H1 (cell line): ENCODE measurements at regions not wholly inside any gene's neighbourhood (a gene's known extent, or its start where the extent isn't known, plus 50 kb on each side); places are given as distances from the start of the nearest gene placed in this dataset.

Experiments
- CTCF ChIA-PET: fragments of 300-600 bp; sonication (Branson Sonifier 250); formaldehyde crosslinking; loops from one replicate; lab custom pipeline; 2021; ENCODE audit not compliant: partially characterized antibody; lab: Charles Lee
- POLR2A ChIA-PET: fragments of 300-600 bp; sonication (Branson Sonifier 250); formaldehyde crosslinking; loops from one replicate; lab custom pipeline; 2021; ENCODE audit warnings: inconsistent platforms; ENCODE audit not compliant: partially characterized antibody; lab: Charles Lee
- DNase-seq, 2 experiments: peaks; one replicate each; pipeline versions ENCODE4 v3.0.0 to v3.0.0-alpha.2; 2010 to 2022; ENCODE audit warnings: low spot score in 2 of 2, low read depth in 1 of 2, mixed read lengths in 1 of 2
- FAIRE-seq: peaks from 2 replicates; lab custom pipeline; 2011; peaks lifted over from hg19 to GRCh38; lab: Jason Lieb, UNC
- H2AFZ ChIP-seq: 2 replicates; pipeline ENCODE4 v1.8.1; 2012; ENCODE audit warnings: low read length, inconsistent platforms
- H2AK5ac ChIP-seq: 2 replicates; pipeline ENCODE4 v1.6.1; 2013; ENCODE audit warnings: low read depth, low read length
- H2BK120ac ChIP-seq: replicated peaks from 2 replicates; pipeline ENCODE3; 2013; ENCODE audit warnings: low read depth, low read length, inconsistent platforms
- H2BK12ac ChIP-seq: 2 replicates; pipeline ENCODE4 v1.6.1; 2013; ENCODE audit warnings: low read depth, low read length
- H2BK15ac ChIP-seq: 2 replicates; pipeline ENCODE4 v1.6.1; 2013; ENCODE audit warnings: low read length
- H2BK20ac ChIP-seq: 2 replicates; pipeline ENCODE4 v1.6.1; 2013; ENCODE audit warnings: low read length
- H2BK5ac ChIP-seq: 2 replicates; pipeline ENCODE4 v1.6.1; 2013; ENCODE audit warnings: low read depth, low read length
- H3K14ac ChIP-seq: 2 replicates; pipeline ENCODE4 v1.6.1; 2013; ENCODE audit warnings: inconsistent platforms; ENCODE audit not compliant: insufficient read length
- H3K18ac ChIP-seq: 2 replicates; pipeline ENCODE4 v1.6.1; 2013; ENCODE audit warnings: low read length; ENCODE audit errors: extremely low read depth
- H3K23ac ChIP-seq: 2 replicates; pipeline ENCODE4 v1.6.1; 2013; ENCODE audit warnings: inconsistent platforms; ENCODE audit not compliant: insufficient read length
- H3K23me2 ChIP-seq: 2 replicates; pipeline ENCODE4 v1.6.1; 2013; ENCODE audit warnings: low read depth, low read length
- H3K27ac ChIP-seq: 2 replicates; pipeline ENCODE4 v1.6.1; 2011; ENCODE audit warnings: low read depth, low read length, inconsistent platforms
- H3K27me3 ChIP-seq, 4 experiments: replicated peaks in 1 of 4; 1 replicate in 1 of 4; 2 replicates in 3 of 4; pipeline versions ENCODE4 v1.6.1 to v1.8.1; 2011 to 2013; ENCODE audit warnings: low read length in 3 of 4, mild to moderate bottlenecking in 3 of 4, inconsistent platforms in 2 of 4, mixed read lengths in 2 of 4, moderate library complexity in 1 of 4; ENCODE audit not compliant: control insufficient read depth in 3 of 4, insufficient read depth in 3 of 4; ENCODE audit errors: extremely low read depth in 1 of 4
- H3K36me3 ChIP-seq, 4 experiments: 2 replicates each; pipeline versions ENCODE4 v1.6.1 to v1.8.1; 2011 to 2013; ENCODE audit warnings: mild to moderate bottlenecking in 4 of 4, low read length in 3 of 4, moderate library complexity in 2 of 4, control low read depth in 1 of 4, inconsistent platforms in 1 of 4; ENCODE audit not compliant: insufficient read depth in 4 of 4, control insufficient read depth in 2 of 4
- H3K4ac ChIP-seq: replicated peaks from 2 replicates; pipeline ENCODE3; 2013; ENCODE audit warnings: low read length, low read depth, mixed read lengths, inconsistent platforms; ENCODE audit not compliant: insufficient read length
- H3K4me1 ChIP-seq, 4 experiments: replicated peaks in 1 of 4; 1 replicate in 1 of 4; 2 replicates in 3 of 4; pipeline versions ENCODE4 v1.6.1 to v1.8.1; 2011 to 2013; ENCODE audit warnings: low read length in 3 of 4, inconsistent platforms in 2 of 4, mixed read lengths in 1 of 4; ENCODE audit not compliant: insufficient read depth in 4 of 4, control insufficient read depth in 3 of 4
- H3K4me2 ChIP-seq, 2 experiments: 2 replicates each; pipeline versions ENCODE4 v1.6.1 to v1.8.1; 2011 to 2013; ENCODE audit warnings: low read depth in 2 of 2, low read length in 2 of 2, control low read depth in 1 of 2, inconsistent platforms in 1 of 2, mild to moderate bottlenecking in 1 of 2; ENCODE audit not compliant: insufficient read depth in 1 of 2
- H3K4me3 ChIP-seq, 4 experiments: fragments of 200-600, 300-600 bp in 1 of 4; sonication (generic), shearing (Covaris generic), sonication (Bioruptor Twin) in 1 of 4; 2 replicates each; pipeline versions ENCODE4 v1.5.1 to v1.8.1; 2011 to 2016; ENCODE audit warnings: low read length in 4 of 4, low read depth in 3 of 4, control low read depth in 2 of 4, inconsistent platforms in 2 of 4, mild to moderate bottlenecking in 2 of 4, mixed read lengths in 1 of 4, moderate library complexity in 1 of 4; ENCODE audit not compliant: insufficient read depth in 2 of 4; ENCODE audit errors: extremely low read depth in 1 of 4
- H3K56ac ChIP-seq: replicated peaks from 2 replicates; pipeline ENCODE3; 2013; ENCODE audit warnings: low read depth, mild to moderate bottlenecking, mixed read lengths, low read length, inconsistent platforms; ENCODE audit not compliant: insufficient read length
- H3K79me1 ChIP-seq: 2 replicates; pipeline ENCODE4 v1.6.1; 2013; ENCODE audit warnings: low read depth, low read length, control low read depth
- H3K79me2 ChIP-seq, 2 experiments: 2 replicates each; pipeline versions ENCODE4 v1.6.1 to v1.8.1; 2012 to 2013; ENCODE audit warnings: low read length in 2 of 2, mild to moderate bottlenecking in 2 of 2, inconsistent platforms in 1 of 2; ENCODE audit not compliant: insufficient read depth in 2 of 2, control insufficient read depth in 1 of 2
- H3K9ac ChIP-seq, 4 experiments: replicated peaks in 1 of 4; 1 replicate in 1 of 4; 2 replicates in 3 of 4; pipeline versions ENCODE4 v1.6.1 to v1.8.1; 2011 to 2013; ENCODE audit warnings: low read depth in 3 of 4, low read length in 3 of 4, control low read depth in 2 of 4, mild to moderate bottlenecking in 2 of 4, moderate library complexity in 2 of 4, inconsistent platforms in 1 of 4; ENCODE audit errors: extremely low read depth in 1 of 4
- H3K9me3 ChIP-seq, 2 experiments: 2 replicates each; pipeline versions ENCODE4 v1.6.1 to v1.8.1; 2012 to 2013; ENCODE audit warnings: mild to moderate bottlenecking in 2 of 2, moderate library complexity in 2 of 2, control low read depth in 1 of 2, inconsistent platforms in 1 of 2, low read depth in 1 of 2, low read length in 1 of 2, mixed read lengths in 1 of 2; ENCODE audit not compliant: insufficient read depth in 2 of 2
- H4K20me1 ChIP-seq, 2 experiments: replicated peaks in 1 of 2; 2 replicates each; pipeline versions ENCODE3 to v1.8.1; 2011 to 2013; ENCODE audit warnings: inconsistent platforms in 2 of 2, low read length in 2 of 2, mild to moderate bottlenecking in 1 of 2; ENCODE audit not compliant: insufficient read depth in 2 of 2, control insufficient read depth in 1 of 2
- H4K5ac ChIP-seq: 2 replicates; pipeline ENCODE4 v1.6.1; 2013; ENCODE audit warnings: low read length, low read depth, mixed read lengths, inconsistent platforms; ENCODE audit not compliant: insufficient read length
- H4K8ac ChIP-seq: 2 replicates; pipeline ENCODE4 v1.8.0; 2013; ENCODE audit warnings: mild to moderate bottlenecking, moderate library complexity, low read length, inconsistent platforms; ENCODE audit not compliant: insufficient read depth; ENCODE audit errors: extremely low read depth
- H4K91ac ChIP-seq: replicated peaks from 2 replicates; pipeline ENCODE3; 2013; ENCODE audit warnings: low read length, mixed read lengths, inconsistent platforms; ENCODE audit not compliant: insufficient read length
- CHD1 ChIP-seq: IDR thresholded peaks from 2 replicates; pipeline ENCODE4 v1.6.1; 2012; ENCODE audit warnings: low read depth, low read length, improper control_type of control experiment
- RAD21 ChIP-seq, 2 experiments: IDR thresholded peaks in 1 of 2; conservative IDR thresholded peaks in 1 of 2; 2 replicates each; pipeline ENCODE4 v1.6.1; 2011; ENCODE audit warnings: low read depth in 2 of 2, low read length in 2 of 2, improper control_type of control experiment in 1 of 2, inconsistent platforms in 1 of 2, mild to moderate bottlenecking in 1 of 2, moderate library complexity in 1 of 2
- RXRA ChIP-seq: IDR thresholded peaks from 2 replicates; pipeline ENCODE4 v1.6.1; 2011; ENCODE audit warnings: low read depth, mild to moderate bottlenecking, low read length, moderate library complexity; ENCODE audit not compliant: insufficient read depth
- WGBS, 2 experiments: shearing (Covaris generic) in 1 of 2; methylation state at CpG; one replicate each; pipeline versions ENCODE4 v1.1.6 to v1.1.7; 2013 to 2015; ENCODE audit warnings: low lambda C conversion rate in 2 of 2, mixed read lengths in 2 of 2, inconsistent platforms in 1 of 2, low coverage in 1 of 2, missing lambda C conversion rate in 1 of 2; ENCODE audit not compliant: insufficient replicate concordance in 2 of 2, insufficient coverage in 1 of 2, insufficient read length in 1 of 2; ENCODE audit errors: extremely low coverage in 1 of 2, missing lambda C conversion rate in 1 of 2; 5-methylcytosine and 5-hydroxymethylcytosine counted together

DNA sequence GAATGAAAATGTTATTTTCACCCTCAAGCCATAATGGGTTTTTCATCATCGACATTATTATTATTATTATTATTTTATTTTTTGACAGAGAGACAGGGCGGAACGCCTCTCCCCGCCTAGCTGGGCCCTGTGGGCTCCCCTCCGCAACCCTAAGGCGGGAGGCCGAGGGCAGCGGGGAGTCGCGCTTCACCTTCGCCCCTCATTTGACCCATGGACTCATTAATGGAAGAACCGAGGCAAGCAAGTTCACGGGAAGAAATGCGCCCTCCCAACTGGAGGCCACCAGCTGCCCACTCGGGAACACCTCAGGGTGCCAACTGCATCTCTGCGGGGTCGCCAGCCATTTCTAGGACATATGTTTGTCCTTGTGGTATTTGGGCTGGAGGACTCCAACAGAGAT, 115.3 kb upstream of the KIRREL3 start:
- Histone ChIP-seq H2BK20ac (no peak overlapping the region), H3K27ac (no peak overlapping the region), H2BK15ac (no peak overlapping the region), H3K79me2 (no peaks in the 10 kb centered on the region), H3K79me1 (no peaks in the 10 kb centered on the region), H3K23ac (no peak overlapping the region), H3K4me3 (no peak overlapping the region), H2AFZ (no peak overlapping the region), H4K5ac (no peak overlapping the region), H2AK5ac (no peak overlapping the region), H3K4me1 (peaks cover 0 to 3% (median 0%) of the 10 kb centered on the region in 4 experiments; a peak in 2 of 7 replicates), H2BK120ac (no peak overlapping the region), H4K91ac (no peak overlapping the region), H3K23me2 (no peaks in the 10 kb centered on the region), H3K9me3 (no peaks in the 10 kb centered on the region), H3K14ac (no peak overlapping the region), H4K8ac (no peak overlapping the region), H2BK5ac (no peak overlapping the region), H3K4me2 (no peak overlapping the region), H3K36me3 (no peaks in the 10 kb centered on the region), H2BK12ac (no peak overlapping the region), H3K56ac (no peak overlapping the region), H3K18ac (no peak overlapping the region), H3K27me3 (no peaks in the 10 kb centered on the region), H3K4ac (no peak overlapping the region), H4K20me1 (no peaks in the 10 kb centered on the region), H3K9ac (no peak overlapping the region)
- CTCF ChIA-PET = no interaction called here
- 94% methylated on average over 14 of the region's 17 CpGs; no CpG with 5 or more reads in 1 of the 2 experiments for WGBS, 2 experiments
- FAIRE-seq = no peak
- POLR2A ChIA-PET = no interaction called here
- no peak for DNase-seq
- TF ChIP-seq CHD1 (no peak), RAD21 (IDR thresholded peaks at IDR 0.05 in 1 of 2, conservative IDR thresholded peaks at IDR 0.05 in 1 of 2; ENCODE audit: low read depth in 2 of 2, low read length in 2 of 2) (no peak), RXRA (no peak)
